ENCODE measurements at regions not wholly inside any gene's neighbourhood (a gene's known extent, or its start where the extent isn't known, plus 50 kb on each side); places are given as distances from the start of the nearest gene placed in this dataset.

DNA sequence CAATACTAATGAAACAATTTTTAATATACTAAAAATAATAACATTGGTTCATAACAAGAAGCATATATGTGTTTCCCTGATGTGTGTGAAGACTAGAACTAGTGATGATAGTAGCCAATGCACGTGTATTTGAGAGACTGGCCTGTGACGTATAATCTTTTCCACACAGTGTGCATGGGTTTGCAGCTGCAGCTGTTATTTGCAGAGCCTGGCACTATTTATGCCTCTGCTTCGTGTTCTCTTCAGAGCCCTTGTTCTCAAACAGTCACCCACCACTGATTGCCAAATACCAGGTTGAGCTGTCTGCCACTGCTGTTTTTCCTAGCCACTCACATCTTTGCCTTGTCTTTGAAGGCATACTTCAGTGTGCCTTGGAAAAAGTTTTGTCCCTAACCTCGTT, 531.7 kb downstream of the ETV1 start:
- DNase-seq = peak; percentile 4

DNA sequence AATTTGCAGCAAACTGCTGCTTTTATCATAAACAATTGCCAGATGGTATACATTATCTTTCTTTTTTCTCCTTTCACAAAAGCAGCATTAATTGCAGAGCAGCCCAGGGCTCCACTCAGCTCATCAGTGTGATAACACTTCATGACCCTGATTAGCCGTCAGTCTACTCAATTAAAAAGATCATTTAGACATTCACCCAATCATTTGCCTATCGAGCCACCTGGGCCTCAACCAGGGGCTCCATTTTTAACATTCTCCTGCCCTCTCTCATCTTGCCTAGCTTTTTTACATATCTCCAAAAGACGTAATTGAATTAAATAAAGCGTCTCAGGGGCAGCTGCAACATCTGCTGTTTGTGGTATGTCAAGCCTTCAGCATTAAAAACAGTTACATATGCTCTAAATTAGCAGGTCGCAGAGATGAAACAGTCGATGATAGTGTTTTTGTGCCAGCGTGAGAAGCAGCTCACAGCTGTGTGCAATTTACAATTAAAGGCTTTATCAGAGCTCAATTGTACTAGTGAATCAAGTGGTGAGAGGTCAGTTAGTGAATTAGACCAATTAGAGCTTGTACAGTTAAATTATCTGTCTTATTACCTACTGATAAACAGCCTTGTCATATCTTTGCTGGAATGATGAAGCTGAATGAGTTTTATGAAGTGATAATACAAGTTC, 522.5 kb downstream of the ETV1 start:
- Histone ChIP-seq H2AFZ (0 out of 2 replicates have a peak overlapping the region, but pooled peaks have one; percentile 9), H3K4me2 (ENCODE audit: unreplicated experiment) (no peak overlapping the region), H3K27ac (no peak overlapping the region), H3K36me3 (ENCODE audit: low read depth) (no peaks in the 10 kb centered on the region), H3K4me1 (ENCODE audit: insufficient read depth) (no peaks in the 10 kb centered on the region), H3K79me2 (ENCODE audit: insufficient read depth) (no peaks in the 10 kb centered on the region), H3K9me3 (ENCODE audit: low read depth) (no peaks in the 10 kb centered on the region), H4K20me1 (ENCODE audit: insufficient read depth) (no peaks in the 10 kb centered on the region), H3F3A (ENCODE audit: insufficient read depth) (no peaks in the 10 kb centered on the region), H3K4me3 (no peak overlapping the region), H3K9me2 (ENCODE audit: insufficient read depth) (no peaks in the 10 kb centered on the region), H3K9ac (no peak overlapping the region), H3K27me3 (replicated peaks; ENCODE audit: insufficient read depth) (peaks cover 11% of the 10 kb centered on the region; the same call in 1 of the 2 replicates)
- in situ Hi-C loops (cut with MboI) = no loop called here
- WGBS, 2 experiments (ENCODE audit: low coverage in 1 of 2, low lambda C conversion rate in 2 of 2, missing lambda C conversion rate in 2 of 2) = 8 to 9% methylated on average over 7 of the region's 7 CpGs
- TF ChIP-seq EZH2phosphoT487 (IDR thresholded peaks at IDR 0.05; ENCODE audit: insufficient read depth, low read depth) (no peak), EZH2 (IDR thresholded peaks at IDR 0.05; ENCODE audit: insufficient read depth, poor library complexity, severe bottlenecking) (no peak)
- DNase-seq = no peak

More for the DNA sequence above, 531.7 kb downstream of the ETV1 start:
- no peak for TF ChIP-seq EZH2phosphoT487 (IDR thresholded peaks at IDR 0.05; ENCODE audit: insufficient read depth, low read depth)
- no peak for TF ChIP-seq EZH2 (IDR thresholded peaks at IDR 0.05; ENCODE audit: insufficient read depth, poor library complexity, severe bottlenecking)
- H3K27me3 ChIP-seq (replicated peaks; ENCODE audit: insufficient read depth) = no peaks in the 10 kb centered on the region; the same call in 1 of the 2 replicates
- H3K4me3 ChIP-seq = no peak overlapping the region
- in situ Hi-C loops (cut with MboI) = no loop called here
- WGBS, 2 experiments (ENCODE audit: low coverage in 1 of 2, low lambda C conversion rate in 2 of 2, missing lambda C conversion rate in 2 of 2) = 2 to 3% methylated on average over 4 of the region's 4 CpGs
- H3K36me3 ChIP-seq (ENCODE audit: low read depth) = no peaks in the 10 kb centered on the region
- H3K9me3 ChIP-seq (ENCODE audit: low read depth) = no peaks in the 10 kb centered on the region
- no peaks in the 10 kb centered on the region for H4K20me1 ChIP-seq (ENCODE audit: insufficient read depth)
- no peak overlapping the region for H2AFZ ChIP-seq
- H3K4me2 ChIP-seq (ENCODE audit: unreplicated experiment) = no peak overlapping the region
- no peaks in the 10 kb centered on the region for H3F3A ChIP-seq (ENCODE audit: insufficient read depth)
- H3K9ac ChIP-seq = no peak overlapping the region
- H3K4me1 ChIP-seq (ENCODE audit: insufficient read depth) = no peaks in the 10 kb centered on the region
- no peak overlapping the region for H3K27ac ChIP-seq
- no peaks in the 10 kb centered on the region for H3K79me2 ChIP-seq (ENCODE audit: insufficient read depth)
- H3K9me2 ChIP-seq (ENCODE audit: insufficient read depth) = no peaks in the 10 kb centered on the region

DNA sequence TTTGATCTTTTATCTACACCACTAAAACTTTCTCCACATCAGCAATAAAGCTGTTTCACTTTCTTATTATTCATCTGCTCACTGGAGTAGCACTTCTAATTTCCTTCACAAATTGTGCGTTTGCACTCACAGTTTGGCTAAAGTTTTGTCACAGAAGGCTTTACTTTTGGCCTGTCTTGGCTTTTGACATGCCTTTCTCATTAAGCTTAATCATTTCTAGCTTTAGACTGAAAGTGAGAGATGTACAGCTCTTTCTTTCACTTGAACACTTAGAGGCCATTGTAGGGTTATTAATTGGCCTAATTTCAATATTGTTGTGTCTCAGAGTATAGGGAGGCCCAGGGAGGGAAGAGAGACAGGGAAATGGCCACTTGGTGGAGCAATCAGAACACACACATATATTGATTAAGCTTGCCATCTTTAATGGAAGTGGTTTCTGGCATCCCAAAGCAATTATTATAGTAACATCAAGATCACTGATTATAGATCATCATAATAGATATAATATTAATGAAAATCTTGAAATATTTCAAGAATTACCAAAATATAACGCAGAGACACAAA, 512.5 kb downstream of the ETV1 start:
- Histone ChIP-seq H3K9me2 (ENCODE audit: insufficient read depth) (no peaks in the 10 kb centered on the region), H3K4me2 (ENCODE audit: unreplicated experiment) (no peak overlapping the region), H3K79me2 (ENCODE audit: insufficient read depth) (no peaks in the 10 kb centered on the region), H4K20me1 (ENCODE audit: insufficient read depth) (no peaks in the 10 kb centered on the region), H3K9me3 (ENCODE audit: low read depth) (no peaks in the 10 kb centered on the region), H3K9ac (no peak overlapping the region), H3K4me3 (no peak overlapping the region), H3K27me3 (replicated peaks; ENCODE audit: insufficient read depth) (no peaks in the 10 kb centered on the region), H3F3A (ENCODE audit: insufficient read depth) (no peaks in the 10 kb centered on the region), H2AFZ (peak overlapping the region; percentile 30; the same call in 1 of the 2 replicates), H3K4me1 (ENCODE audit: insufficient read depth) (no peaks in the 10 kb centered on the region), H3K27ac (no peak overlapping the region), H3K36me3 (ENCODE audit: low read depth) (no peaks in the 10 kb centered on the region)
- DNase-seq = peak; percentile 3
- TF ChIP-seq EZH2 (IDR thresholded peaks at IDR 0.05; ENCODE audit: insufficient read depth, poor library complexity, severe bottlenecking) = no peak
- TF ChIP-seq EZH2phosphoT487 (IDR thresholded peaks at IDR 0.05; ENCODE audit: insufficient read depth, low read depth) = no peak
- WGBS, 2 experiments (ENCODE audit: low coverage in 1 of 2, low lambda C conversion rate in 2 of 2, missing lambda C conversion rate in 2 of 2) = 24 to 45% methylated on average over 2 of the region's 2 CpGs
- in situ Hi-C loops (cut with MboI) = no loop called here

DNA sequence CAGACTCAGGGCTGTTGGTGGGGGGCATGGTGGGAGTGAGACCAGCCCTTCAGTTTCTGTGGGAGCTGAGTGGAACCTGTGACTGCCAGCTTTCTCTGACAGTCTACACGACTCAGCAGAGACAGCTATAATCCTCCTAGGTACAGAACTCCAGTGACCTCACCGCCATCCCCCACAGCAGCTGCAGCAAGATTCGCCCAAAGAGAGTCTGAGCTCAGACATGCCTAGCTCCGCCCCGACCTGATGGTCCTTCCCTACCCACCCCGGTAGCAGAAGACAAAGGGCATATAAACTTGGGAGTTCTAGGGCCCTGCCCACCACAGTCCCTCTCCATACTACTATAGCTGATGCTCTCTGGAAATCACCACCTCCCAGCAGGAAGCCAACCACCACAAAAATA, 500.1 kb downstream of the ETV1 start:
- no peak overlapping the region for H3K27ac ChIP-seq
- TF ChIP-seq EZH2 (IDR thresholded peaks at IDR 0.05; ENCODE audit: insufficient read depth, poor library complexity, severe bottlenecking) = no peak
- no peak for TF ChIP-seq EZH2phosphoT487 (IDR thresholded peaks at IDR 0.05; ENCODE audit: insufficient read depth, low read depth)
- no peaks in the 10 kb centered on the region for H3K9me2 ChIP-seq (ENCODE audit: insufficient read depth)
- H3F3A ChIP-seq (ENCODE audit: insufficient read depth) = no peaks in the 10 kb centered on the region
- no peak overlapping the region for H3K4me3 ChIP-seq
- H3K36me3 ChIP-seq (ENCODE audit: low read depth) = no peaks in the 10 kb centered on the region
- DNase-seq = no peak
- H2AFZ ChIP-seq = no peak overlapping the region
- H3K27me3 ChIP-seq (replicated peaks; ENCODE audit: insufficient read depth) = no peaks in the 10 kb centered on the region; the same call in 1 of the 2 replicates
- 39 to 48% methylated on average over 6 of the region's 6 CpGs for WGBS, 2 experiments (ENCODE audit: low coverage in 1 of 2, low lambda C conversion rate in 2 of 2, missing lambda C conversion rate in 2 of 2)
- no peaks in the 10 kb centered on the region for H3K4me1 ChIP-seq (ENCODE audit: insufficient read depth)
- no peaks in the 10 kb centered on the region for H3K9me3 ChIP-seq (ENCODE audit: low read depth)
- in situ Hi-C loops (cut with MboI) = no loop called here
- no peaks in the 10 kb centered on the region for H4K20me1 ChIP-seq (ENCODE audit: insufficient read depth)
- H3K9ac ChIP-seq = no peak overlapping the region
- H3K79me2 ChIP-seq (ENCODE audit: insufficient read depth) = no peaks in the 10 kb centered on the region
- no peak overlapping the region for H3K4me2 ChIP-seq (ENCODE audit: unreplicated experiment)

All from GM23248 (cell line).